Right cardiac atrium (tissue), 5 donors: ENCODE measurements at regions not wholly inside any gene's neighbourhood (a gene's known extent, or its start where the extent isn't known, plus 50 kb on each side); places are given as distances from the start of the nearest gene placed in this dataset.

Source experiments
- ATAC-seq, 2 donors: fragments of 200-7000 bp; cut with Tn5 transposase; one replicate each; pipeline versions ENCODE4 v1.8.0 to v1.9.1; 2020; ENCODE audit warnings: moderate library complexity in 2 of 2, mild to moderate bottlenecking in 1 of 2
- DNase-seq, 3 donors: peaks; one replicate each; pipeline ENCODE4 v3.0.0-alpha.2; 2020
- H3K27ac ChIP-seq: one replicate; pipeline ENCODE4 v1.5.1; 2013; ENCODE audit warnings: mild to moderate bottlenecking, low read length, control low read depth, moderate library complexity
- H3K27me3 ChIP-seq: one replicate; pipeline ENCODE4 v1.6.1; 2013; ENCODE audit not compliant: control insufficient read depth, insufficient read depth
- H3K4me1 ChIP-seq: one replicate; pipeline ENCODE4 v1.6.1; 2013; ENCODE audit warnings: low read length; ENCODE audit not compliant: control insufficient read depth, insufficient read depth
- H3K4me3 ChIP-seq: one replicate; pipeline ENCODE4 v1.5.1; 2013; ENCODE audit warnings: low read length, control low read depth
- H3K9me3 ChIP-seq: one replicate; pipeline ENCODE4 v1.6.1; 2013; ENCODE audit warnings: low read length; ENCODE audit not compliant: control insufficient read depth
- WGBS: extraction: QIAGEN DNeasy Blood & Tissue Kit; methylation state at CpG from one replicate; pipeline ENCODE4 v1.1.7; 2013; 5-methylcytosine and 5-hydroxymethylcytosine counted together
- intact Hi-C, 4 donors: fragments of 100-400 bp; cut with DNase I; formaldehyde crosslinking; loops; one replicate each; pipeline versions ENCODE4 v1.11.0 to v1.14.0; 2022 to 2023
- donor health status: healthy with polysubstance abuse.
- donor health status: DM: no; HTN: yes; CAD: no.
- donor health status: DM: no; HTN: no; CAD: no.
- donor health status: DM: no; HTN: yes; CAD: no; lungs with severe emphysema.
- donor health status: DM: yes; HTN: yes; CAD: no.

DNA sequence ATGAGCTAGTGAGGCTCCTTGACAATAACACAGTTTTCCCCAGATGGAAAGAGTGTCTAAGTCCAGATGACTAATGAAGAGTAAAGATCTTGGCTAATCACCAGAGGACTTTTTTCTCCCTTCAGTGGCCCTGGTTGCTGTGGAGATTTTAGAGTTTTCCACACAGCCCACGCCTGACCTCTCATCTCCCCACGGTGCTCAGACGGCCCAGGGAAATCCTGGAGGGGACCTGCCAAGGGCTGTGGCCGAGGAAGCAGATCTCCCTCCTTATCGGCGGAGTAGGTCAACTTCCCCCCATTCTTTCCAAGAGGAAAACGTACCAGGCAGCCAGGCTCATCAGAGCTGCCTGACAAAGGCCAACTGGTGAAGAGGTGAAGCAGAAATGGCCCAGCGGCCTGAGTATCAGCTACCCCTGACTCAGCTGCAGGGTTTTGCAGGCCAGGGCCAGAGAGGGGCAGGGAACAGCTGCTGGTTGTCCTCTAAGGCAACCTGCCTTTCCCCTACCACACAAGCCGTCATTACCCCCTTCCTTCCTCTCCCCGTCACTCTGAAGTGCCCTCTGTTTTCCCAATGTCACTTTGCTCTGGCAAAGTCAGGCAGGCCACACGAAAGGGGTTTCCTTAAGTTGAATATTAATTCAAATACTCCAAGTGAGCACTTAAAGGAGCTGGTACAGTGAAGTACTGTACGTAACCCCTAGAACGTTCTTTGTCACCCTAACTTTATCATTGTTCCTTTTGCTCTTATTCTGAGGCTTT is 140.2 kb upstream of the ADAMTS18 start:
- no peaks in the 10 kb centered on the region for H3K4me1 ChIP-seq
- H3K4me3 ChIP-seq, result no peak overlapping the region
- H3K9me3 ChIP-seq, result no peaks in the 10 kb centered on the region
- peak; percentile 76 to 81 (median 78) for DNase-seq
- WGBS, result 36% methylated on average over 13 of the region's 13 CpGs
- peak overlapping the region; percentile 15 for H3K27ac ChIP-seq
- no peaks in the 10 kb centered on the region for H3K27me3 ChIP-seq
- peak; percentile 95 to 99 for ATAC-seq
- intact Hi-C loops, result no loop called here

DNA sequence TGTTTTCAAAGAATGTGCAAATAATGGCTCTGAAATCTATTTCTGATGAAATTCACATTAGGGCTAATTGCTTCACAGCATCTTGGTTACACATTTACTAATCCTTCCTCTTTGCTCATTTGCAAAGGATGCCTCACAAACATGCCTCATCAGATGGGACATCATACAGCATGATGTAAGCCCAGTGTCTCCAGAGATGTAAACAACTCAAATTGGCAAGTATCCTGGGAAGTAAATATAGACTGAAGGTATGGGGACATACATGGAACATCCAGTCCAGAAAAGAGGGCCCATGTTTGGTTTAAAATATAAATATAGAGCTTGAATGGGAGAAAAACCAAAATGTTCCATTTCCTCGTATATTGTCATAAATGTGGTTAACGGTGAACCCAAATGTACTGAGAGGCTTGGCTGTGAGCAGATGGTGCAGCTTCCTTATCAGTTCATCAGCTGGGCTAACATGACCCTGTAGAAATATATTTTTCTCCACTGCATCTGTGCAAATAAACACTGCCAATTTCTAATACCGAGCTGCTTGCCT is 142.9 kb upstream of the NUDT7 start:
- 49% methylated on average over 3 of the region's 3 CpGs for WGBS
- intact Hi-C loops, result no loop called here
- DNase-seq (no peak), ATAC-seq (no peak)
- Histone ChIP-seq H3K4me3 (no peak overlapping the region), H3K27me3 (no peaks in the 10 kb centered on the region), H3K9me3 (no peaks in the 10 kb centered on the region), H3K4me1 (no peaks in the 10 kb centered on the region), H3K27ac (no peak overlapping the region)

DNA sequence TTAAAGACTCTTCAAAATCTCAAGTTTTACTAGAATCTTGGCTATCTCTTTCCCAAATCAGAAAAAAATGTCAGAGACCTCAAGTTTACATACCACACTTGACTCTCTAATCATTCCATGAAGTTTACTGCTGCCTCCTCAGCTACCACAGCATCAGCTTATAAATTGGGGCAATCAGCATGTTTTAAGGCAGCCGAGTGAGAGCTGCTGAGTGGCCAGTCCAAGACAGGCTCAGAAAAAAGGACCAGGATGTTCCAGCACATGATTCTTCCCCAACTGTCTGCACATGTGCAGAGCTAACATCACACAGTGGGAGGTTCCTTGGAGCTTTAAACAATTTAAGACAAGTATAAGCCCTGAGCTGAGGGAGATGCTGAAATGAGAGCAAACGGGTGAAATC is 140.6 kb upstream of the NUDT7 start:
- Histone ChIP-seq H3K9me3 (no peaks in the 10 kb centered on the region), H3K4me1 (no peaks in the 10 kb centered on the region), H3K27me3 (no peaks in the 10 kb centered on the region), H3K4me3 (no peak overlapping the region), H3K27ac (no peak overlapping the region)
- no peak for ATAC-seq
- WGBS, result 36% methylated on average over 2 of the region's 2 CpGs
- no peak for DNase-seq
- intact Hi-C loops, result loop anchor here in 3 of 4 donors (2.0 to 10.0 kb wide), 3 partner anchors 147 to 345 kb away; partner anchors contain the start of gene ADAMTS18 (in 1 of the 3)

DNA sequence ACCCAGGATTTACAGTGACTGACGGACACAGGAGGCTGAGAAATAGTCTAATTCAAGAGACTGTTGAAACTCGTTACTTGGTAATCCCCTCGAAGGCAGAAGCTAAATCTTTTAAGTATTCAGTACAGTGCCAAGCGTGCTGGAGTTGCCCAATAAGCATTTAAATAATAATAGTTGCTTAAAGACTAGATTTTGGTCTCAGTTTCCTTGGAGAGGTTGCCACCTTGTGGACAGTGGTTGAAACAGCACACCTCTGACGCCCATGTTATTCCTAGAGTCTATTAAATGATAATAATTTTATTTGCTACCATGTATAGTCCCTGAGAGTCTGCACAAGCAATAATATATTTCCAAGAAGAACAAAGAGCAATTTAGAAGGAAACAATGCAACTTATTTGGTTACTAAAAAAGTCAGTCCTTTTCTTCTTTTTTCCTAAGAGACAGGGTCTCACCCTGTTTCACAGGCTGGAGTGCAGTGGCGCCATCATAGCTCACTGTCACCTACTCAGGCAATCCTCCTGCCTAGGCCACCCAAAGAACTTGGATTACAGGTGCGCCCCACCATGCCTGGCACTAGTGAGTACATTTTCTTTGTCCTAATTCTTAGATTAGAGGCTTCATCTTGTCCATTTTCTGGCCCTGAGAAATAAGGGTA is 138.0 kb upstream of the NUDT7 start:
- peak in 2 of 3 donors; percentile 37 to 62 for DNase-seq
- Histone ChIP-seq H3K4me1 (no peaks in the 10 kb centered on the region), H3K9me3 (no peaks in the 10 kb centered on the region), H3K27me3 (no peaks in the 10 kb centered on the region), H3K4me3 (no peak overlapping the region), H3K27ac (no peak overlapping the region)
- intact Hi-C loops, result loop anchor here in 3 of 4 donors (2.0 to 10.0 kb wide), 4 partner anchors 150 to 348 kb away; partner anchors contain the start of gene ADAMTS18 (in 1 of the 3)
- ATAC-seq, result peak in 1 of 2 donors; percentile 51
- WGBS, result 34% methylated on average over 7 of the region's 7 CpGs

DNA sequence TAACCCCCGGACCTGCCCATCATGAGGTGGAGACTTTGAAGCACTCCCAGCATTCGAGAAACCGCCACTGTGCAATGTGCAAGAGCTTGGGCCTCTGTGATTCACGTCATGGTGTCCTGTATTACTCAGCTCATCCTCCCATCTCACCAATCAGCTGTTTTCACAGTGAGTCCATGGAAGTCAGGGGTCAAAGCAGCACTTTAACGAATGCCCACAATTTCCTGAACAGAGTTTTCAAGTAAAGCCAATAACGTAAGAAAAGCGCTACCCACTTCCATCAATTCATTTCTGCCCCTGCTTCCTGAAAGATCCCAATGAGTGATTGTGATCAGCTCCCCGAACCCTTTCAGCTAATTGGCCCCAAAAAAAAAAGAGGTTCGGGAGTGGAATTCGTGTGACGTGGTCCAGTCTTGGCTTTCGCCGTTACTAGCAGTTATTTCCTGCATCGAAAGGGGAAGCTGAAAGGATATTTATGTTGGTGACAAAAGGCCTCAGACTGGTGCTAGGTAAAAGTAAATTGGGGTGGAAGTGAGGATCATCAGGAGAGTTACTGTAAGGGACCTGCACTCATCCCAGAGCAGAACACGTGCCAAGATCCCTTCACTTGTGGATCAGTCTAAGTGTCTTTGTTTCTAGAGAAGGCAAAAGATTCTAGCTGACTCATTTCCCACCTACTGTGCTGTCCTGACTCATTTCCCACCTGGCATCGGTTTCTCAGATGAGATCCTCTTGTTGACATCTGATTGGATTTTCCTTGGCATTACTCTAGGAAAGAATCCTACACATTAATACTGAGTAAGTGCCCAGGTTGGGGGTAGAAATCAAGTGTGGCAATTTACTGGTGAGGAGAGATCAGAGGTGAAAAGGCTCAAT is 136.7 kb upstream of the NUDT7 start:
- ATAC-seq, result peak in 1 of 2 donors; percentile 52
- intact Hi-C loops, result loop anchor here in 3 of 4 donors (2.0 to 10.0 kb wide), 4 partner anchors 77 to 349 kb away; partner anchors contain the start of gene ADAMTS18 (in 1 of the 3)

DNA sequence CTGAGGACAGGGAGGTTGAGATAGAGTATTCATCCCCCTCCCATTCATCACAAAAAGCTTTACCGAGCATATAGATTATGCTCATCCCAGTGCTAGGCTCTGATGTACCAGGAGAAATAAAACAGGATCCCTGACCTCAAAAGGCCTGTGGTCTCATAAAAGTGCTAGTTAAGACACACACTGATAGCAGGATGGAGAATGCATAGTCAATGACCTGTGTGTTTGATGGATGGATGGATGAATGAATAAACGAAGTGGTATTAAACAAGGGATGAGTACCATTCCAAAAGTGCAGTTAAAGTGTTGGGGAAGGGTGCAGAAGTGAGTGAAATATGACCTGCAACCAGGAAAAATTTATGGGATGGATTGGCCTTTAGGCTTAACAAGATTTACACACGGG is 133.9 kb upstream of the NUDT7 start:
- DNase-seq, result no peak
- H3K27me3 ChIP-seq, result no peaks in the 10 kb centered on the region
- no peak for ATAC-seq
- no peaks in the 10 kb centered on the region for H3K4me1 ChIP-seq
- H3K9me3 ChIP-seq, result no peaks in the 10 kb centered on the region
- no peak overlapping the region for H3K27ac ChIP-seq
- 77% methylated on average over 3 of the region's 3 CpGs for WGBS
- intact Hi-C loops, result loop anchor here in 2 of 4 donors (5.0 to 10.0 kb wide), 2 partner anchors 74 to 154 kb away; partner anchors contain the start of gene ADAMTS18 (in 1 of the 2)
- H3K4me3 ChIP-seq, result no peak overlapping the region

More for the DNA sequence above, 136.7 kb upstream of the NUDT7 start:
- Histone ChIP-seq H3K27me3 (no peaks in the 10 kb centered on the region), H3K9me3 (no peaks in the 10 kb centered on the region), H3K4me1 (no peaks in the 10 kb centered on the region), H3K27ac (no peak overlapping the region), H3K4me3 (no peak overlapping the region)
- no peak for DNase-seq
- WGBS, result 52% methylated on average over 16 of the region's 16 CpGs

DNA sequence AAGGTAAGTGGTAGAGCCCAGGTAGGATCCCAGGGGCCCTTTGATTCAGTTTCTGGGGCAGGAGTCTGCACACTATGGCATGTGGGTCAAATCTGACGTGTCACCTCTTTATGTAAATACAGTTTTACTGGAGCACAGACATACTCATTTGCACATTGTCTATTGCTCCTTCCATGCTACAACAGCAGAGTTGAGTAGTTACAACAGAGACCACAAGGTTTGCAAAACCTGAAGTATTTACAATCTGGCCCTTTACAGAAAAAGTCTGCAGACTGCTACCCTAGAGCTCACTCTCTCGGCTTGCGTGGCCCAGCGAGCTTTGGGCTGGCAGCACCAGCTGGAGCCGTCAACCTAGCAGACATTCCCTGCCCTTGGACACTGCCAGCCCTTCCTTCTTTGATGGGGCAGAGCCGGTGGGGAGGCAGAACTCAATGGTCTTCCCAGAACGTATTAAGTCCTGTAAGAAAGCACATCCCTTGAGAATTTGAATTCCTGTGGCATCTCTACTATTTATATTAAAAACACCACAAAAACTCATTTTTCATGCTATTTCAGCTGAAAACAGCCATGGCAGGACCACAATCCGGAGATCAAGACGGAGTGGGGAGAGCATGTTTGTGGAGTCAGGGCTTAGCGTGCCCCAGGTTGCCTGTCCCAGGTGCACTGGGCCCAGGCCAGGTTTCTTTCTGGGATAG is 133.1 kb upstream of the NUDT7 start:
- DNase-seq (no peak), ATAC-seq (no peak)
- Histone ChIP-seq H3K9me3 (no peaks in the 10 kb centered on the region), H3K27me3 (no peaks in the 10 kb centered on the region), H3K4me3 (no peak overlapping the region), H3K4me1 (no peaks in the 10 kb centered on the region), H3K27ac (no peak overlapping the region)
- 89% methylated on average over 10 of the region's 10 CpGs for WGBS
- intact Hi-C loops, result loop anchor here in 2 of 4 donors (5.0 to 10.0 kb wide), 2 partner anchors 73 to 154 kb away; partner anchors contain the start of gene ADAMTS18 (in 1 of the 2)

DNA sequence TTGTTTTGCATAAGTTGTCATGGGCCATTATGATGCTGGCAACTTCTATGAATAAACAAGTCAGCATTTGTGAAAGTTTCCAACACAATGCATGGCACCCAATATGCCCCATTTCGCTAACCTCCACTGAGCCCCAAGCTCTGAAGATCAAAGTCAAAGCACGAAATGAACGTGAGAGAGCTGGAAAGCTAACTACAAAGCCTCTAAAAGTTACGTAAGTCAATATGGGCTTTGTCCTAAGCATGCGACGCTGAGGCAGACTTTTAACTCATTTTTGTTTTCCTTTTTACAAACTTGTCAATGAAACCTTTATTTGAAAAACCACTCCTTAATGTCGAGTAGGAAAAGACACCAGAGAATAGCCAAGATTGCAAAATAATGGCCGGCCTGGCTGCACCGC is 131.6 kb upstream of the NUDT7 start:
- DNase-seq, result no peak
- ATAC-seq, result no peak
- intact Hi-C loops, result no loop called here
- no peak overlapping the region for H3K27ac ChIP-seq
- no peaks in the 10 kb centered on the region for H3K4me1 ChIP-seq
- 91% methylated on average over 9 of the region's 9 CpGs for WGBS
- H3K9me3 ChIP-seq, result no peaks in the 10 kb centered on the region
- no peaks in the 10 kb centered on the region for H3K27me3 ChIP-seq
- no peak overlapping the region for H3K4me3 ChIP-seq

DNA sequence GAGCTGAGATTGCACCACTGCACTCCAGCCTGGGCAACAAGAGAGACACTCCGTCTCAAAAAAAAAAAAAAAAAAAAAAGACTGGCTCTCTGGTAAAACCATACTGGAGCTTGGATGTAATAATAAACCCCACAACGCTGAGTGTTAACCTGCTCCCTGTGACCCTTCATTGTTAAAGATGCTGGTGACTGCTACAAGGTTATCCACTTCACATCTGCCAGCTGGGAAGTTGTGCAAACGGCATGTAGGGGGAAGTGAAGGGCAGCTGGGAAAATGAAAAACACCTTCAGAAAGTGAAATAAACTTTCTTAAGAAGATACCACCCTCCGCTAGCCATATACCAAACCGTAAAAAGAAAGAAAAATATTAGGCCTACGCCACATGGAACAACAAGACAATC is 131.0 kb upstream of the NUDT7 start:
- Histone ChIP-seq H3K9me3 (no peaks in the 10 kb centered on the region), H3K27me3 (no peaks in the 10 kb centered on the region), H3K4me3 (no peak overlapping the region), H3K27ac (no peak overlapping the region), H3K4me1 (no peaks in the 10 kb centered on the region)
- WGBS, result 80% methylated on average over 6 of the region's 6 CpGs
- intact Hi-C loops, result no loop called here
- DNase-seq, result no peak
- ATAC-seq, result no peak

DNA sequence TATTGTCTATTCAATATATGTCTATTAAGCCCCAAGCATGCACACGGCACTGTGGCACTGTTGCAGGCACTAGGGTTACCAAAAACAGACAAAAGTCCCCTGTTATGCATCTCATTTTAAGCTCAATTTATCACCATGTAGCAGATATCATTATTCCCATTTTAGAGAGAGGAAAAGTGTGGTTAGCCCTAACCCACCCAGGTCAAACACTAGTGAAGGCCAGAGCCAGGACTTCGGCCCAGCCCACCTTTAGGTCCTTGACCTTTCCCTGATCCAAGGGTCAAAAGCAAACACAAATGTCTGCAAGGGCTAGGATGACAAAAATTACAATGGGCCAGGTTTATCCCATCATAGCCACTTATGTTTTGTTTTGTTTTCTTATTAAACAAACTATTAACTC is 130.3 kb upstream of the NUDT7 start:
- Histone ChIP-seq H3K27me3 (no peaks in the 10 kb centered on the region), H3K4me3 (no peak overlapping the region), H3K27ac (no peak overlapping the region), H3K9me3 (no peaks in the 10 kb centered on the region), H3K4me1 (no peaks in the 10 kb centered on the region)
- DNase-seq (no peak), ATAC-seq (no peak)
- 71% methylated on average over 2 of the region's 2 CpGs for WGBS
- intact Hi-C loops, result no loop called here
